ENCODE measurements at regions not wholly inside any gene's neighbourhood (a gene's known extent, or its start where the extent isn't known, plus 50 kb on each side); places are given as distances from the start of the nearest gene placed in this dataset.
A peak's percentile ranks its signal among the peaks of the same experiment; 100 is the strongest.

DNA sequence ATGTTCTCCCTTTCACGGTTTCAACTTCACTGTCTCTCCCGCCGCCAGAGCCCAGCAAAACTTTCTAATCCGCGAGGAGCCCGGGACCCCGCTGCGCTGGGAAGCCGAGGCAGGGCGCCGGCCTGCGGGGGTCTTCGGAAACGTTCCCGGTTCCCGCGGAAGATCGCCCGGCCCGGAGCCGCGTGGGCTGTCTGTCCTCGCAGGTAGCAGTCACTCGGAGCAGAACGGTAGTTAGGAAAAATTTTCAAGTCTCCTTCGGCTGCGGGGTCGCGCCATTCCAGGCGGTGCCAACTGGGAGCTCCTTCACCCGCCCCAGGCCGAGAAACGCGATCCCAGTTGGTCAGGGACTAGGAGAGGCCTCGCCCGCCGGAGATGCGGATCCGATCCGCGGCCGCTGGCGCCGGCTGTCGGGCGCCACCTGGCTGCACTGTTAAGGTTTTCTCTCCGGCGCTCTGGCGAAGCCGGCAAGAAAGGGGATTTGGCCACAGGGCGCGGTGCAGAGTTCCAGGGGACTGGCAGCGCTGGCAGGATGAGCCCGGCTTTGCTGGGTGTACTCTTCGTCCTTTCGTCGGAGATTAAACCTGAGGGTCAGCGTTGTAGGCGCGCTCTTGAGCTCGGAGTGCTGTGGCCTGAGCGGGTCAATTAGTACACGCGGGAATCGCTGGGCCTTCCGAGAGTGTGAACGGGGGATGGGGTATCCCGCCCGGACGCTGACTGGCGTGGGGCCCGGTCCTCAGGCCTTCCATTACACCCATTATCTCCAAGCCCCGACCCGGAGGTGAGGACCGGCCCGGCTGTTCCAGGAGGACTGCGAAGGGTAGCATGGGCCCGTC is 135.4 kb downstream of the KCNJ12 start:
- peak; percentile 71 for DNase-seq (ENCODE audit: low spot score)
- H3K9ac ChIP-seq (ENCODE audit: low read depth in 1 of 2, low read length in 2 of 2) = peak overlapping the region; percentile 1 to 53
- 5% methylated on average over 78 of the region's 78 CpGs for WGBS
- H3K27me3 ChIP-seq (ENCODE audit: control insufficient read depth in 4 of 4, insufficient read depth in 4 of 4, low read length in 3 of 4) = peaks cover 0 to 2% (median 0%) of the 10 kb centered on the region in 4 donors
- H3K9me3 ChIP-seq (ENCODE audit: control insufficient read depth in 4 of 4, low read length in 3 of 4) = no peaks in the 10 kb centered on the region
- TF ChIP-seq YY1 (IDR thresholded peaks at IDR 0.05) (no peak), RAD21 (IDR thresholded peaks at IDR 0.05) (peak; percentile 83 to 89), CTCF (IDR thresholded peaks at IDR 0.05; ENCODE audit: low read depth, low read length, missing input control) (peak; percentile 72)
- peaks cover 2 to 14% (median 11%) of the 10 kb centered on the region in 4 donors for H3K4me1 ChIP-seq (ENCODE audit: control insufficient read depth in 4 of 4, insufficient read depth in 4 of 4, low read length in 3 of 4)
- H3K4me3 ChIP-seq (ENCODE audit: low read depth in 1 of 3, low read length in 3 of 3) = peak overlapping the region; percentile 14 to 61 (median 57)
- no peaks in the 10 kb centered on the region for H3K36me3 ChIP-seq (ENCODE audit: control insufficient read depth in 4 of 4, insufficient read depth in 3 of 4, low read depth in 1 of 4, low read length in 3 of 4)
- no peak overlapping the region for H3K27ac ChIP-seq (ENCODE audit: low read depth in 1 of 2, low read length in 2 of 2)

DNA sequence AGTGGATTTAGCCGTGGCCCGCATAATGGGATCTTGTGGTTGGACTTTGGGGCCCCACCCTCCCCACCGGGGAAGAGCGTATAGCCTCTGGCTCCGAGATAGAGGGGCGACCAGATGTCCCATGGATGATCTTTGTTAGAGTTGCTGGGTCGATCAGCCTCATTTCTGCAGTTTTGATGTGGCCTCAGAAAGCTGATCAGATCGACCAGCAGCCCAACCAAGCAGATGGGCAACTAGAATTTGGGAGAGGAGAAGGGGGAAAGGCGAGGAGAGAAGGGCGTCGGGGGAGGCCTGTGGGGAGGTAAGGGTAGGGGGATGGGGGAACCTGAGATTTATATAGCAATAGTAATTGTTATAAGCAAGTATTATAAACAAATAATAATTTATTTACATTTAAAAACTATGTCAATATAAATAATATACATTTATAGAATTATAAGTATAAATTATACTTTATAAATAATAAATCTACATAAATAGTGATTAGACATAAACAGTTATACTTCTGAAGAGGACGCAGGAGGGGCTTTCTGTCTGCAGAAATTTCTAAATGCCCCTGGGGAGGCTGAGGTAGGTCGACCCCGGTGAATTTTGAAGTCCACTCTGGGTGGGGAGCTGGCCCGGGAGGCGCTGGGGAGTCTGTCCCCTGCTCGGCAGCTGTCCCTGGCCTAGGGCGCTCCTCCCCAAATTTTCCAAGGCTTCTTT is 136.3 kb downstream of the KCNJ12 start:
- no peak for DNase-seq (ENCODE audit: low spot score)
- peaks cover 0 to 2% (median 0%) of the 10 kb centered on the region in 4 donors for H3K27me3 ChIP-seq (ENCODE audit: control insufficient read depth in 4 of 4, insufficient read depth in 4 of 4, low read length in 3 of 4)
- no peaks in the 10 kb centered on the region for H3K9me3 ChIP-seq (ENCODE audit: control insufficient read depth in 4 of 4, low read length in 3 of 4)
- H3K4me1 ChIP-seq (ENCODE audit: control insufficient read depth in 4 of 4, insufficient read depth in 4 of 4, low read length in 3 of 4) = peaks cover 2 to 14% (median 11%) of the 10 kb centered on the region in 4 donors
- H3K4me3 ChIP-seq (ENCODE audit: low read depth in 1 of 3, low read length in 3 of 3) = no peak overlapping the region
- no peak overlapping the region for H3K27ac ChIP-seq (ENCODE audit: low read depth in 1 of 2, low read length in 2 of 2)
- WGBS = 54% methylated on average over 17 of the region's 18 CpGs
- TF ChIP-seq ATF3 (IDR thresholded peaks at IDR 0.05) = no peak
- no peak for TF ChIP-seq FOXA1 (IDR thresholded peaks at IDR 0.05)
- no peak for TF ChIP-seq TAF1 (conservative IDR thresholded peaks at IDR 0.05)
- no peak for TF ChIP-seq HNF4G (IDR thresholded peaks at IDR 0.05)
- TF ChIP-seq EGR1 (IDR thresholded peaks at IDR 0.05; ENCODE audit: low read depth in 2 of 2) = no peak
- TF ChIP-seq, protein P1, sequence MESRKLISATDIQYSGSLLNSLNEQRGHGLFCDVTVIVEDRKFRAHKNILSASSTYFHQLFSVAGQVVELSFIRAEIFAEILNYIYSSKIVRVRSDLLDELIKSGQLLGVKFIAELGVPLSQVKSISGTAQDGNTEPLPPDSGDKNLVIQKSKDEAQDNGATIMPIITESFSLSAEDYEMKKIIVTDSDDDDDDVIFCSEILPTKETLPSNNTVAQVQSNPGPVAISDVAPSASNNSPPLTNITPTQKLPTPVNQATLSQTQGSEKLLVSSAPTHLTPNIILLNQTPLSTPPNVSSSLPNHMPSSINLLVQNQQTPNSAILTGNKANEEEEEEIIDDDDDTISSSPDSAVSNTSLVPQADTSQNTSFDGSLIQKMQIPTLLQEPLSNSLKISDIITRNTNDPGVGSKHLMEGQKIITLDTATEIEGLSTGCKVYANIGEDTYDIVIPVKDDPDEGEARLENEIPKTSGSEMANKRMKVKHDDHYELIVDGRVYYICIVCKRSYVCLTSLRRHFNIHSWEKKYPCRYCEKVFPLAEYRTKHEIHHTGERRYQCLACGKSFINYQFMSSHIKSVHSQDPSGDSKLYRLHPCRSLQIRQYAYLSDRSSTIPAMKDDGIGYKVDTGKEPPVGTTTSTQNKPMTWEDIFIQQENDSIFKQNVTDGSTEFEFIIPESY (IDR thresholded peaks at IDR 0.05) = no peak
- no peak for TF ChIP-seq RAD21 (IDR thresholded peaks at IDR 0.05)
- TF ChIP-seq, protein P2, sequence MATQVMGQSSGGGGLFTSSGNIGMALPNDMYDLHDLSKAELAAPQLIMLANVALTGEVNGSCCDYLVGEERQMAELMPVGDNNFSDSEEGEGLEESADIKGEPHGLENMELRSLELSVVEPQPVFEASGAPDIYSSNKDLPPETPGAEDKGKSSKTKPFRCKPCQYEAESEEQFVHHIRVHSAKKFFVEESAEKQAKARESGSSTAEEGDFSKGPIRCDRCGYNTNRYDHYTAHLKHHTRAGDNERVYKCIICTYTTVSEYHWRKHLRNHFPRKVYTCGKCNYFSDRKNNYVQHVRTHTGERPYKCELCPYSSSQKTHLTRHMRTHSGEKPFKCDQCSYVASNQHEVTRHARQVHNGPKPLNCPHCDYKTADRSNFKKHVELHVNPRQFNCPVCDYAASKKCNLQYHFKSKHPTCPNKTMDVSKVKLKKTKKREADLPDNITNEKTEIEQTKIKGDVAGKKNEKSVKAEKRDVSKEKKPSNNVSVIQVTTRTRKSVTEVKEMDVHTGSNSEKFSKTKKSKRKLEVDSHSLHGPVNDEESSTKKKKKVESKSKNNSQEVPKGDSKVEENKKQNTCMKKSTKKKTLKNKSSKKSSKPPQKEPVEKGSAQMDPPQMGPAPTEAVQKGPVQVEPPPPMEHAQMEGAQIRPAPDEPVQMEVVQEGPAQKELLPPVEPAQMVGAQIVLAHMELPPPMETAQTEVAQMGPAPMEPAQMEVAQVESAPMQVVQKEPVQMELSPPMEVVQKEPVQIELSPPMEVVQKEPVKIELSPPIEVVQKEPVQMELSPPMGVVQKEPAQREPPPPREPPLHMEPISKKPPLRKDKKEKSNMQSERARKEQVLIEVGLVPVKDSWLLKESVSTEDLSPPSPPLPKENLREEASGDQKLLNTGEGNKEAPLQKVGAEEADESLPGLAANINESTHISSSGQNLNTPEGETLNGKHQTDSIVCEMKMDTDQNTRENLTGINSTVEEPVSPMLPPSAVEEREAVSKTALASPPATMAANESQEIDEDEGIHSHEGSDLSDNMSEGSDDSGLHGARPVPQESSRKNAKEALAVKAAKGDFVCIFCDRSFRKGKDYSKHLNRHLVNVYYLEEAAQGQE (IDR thresholded peaks at IDR 0.05) = no peak
- no peak for TF ChIP-seq MAX (IDR thresholded peaks at IDR 0.05)
- TF ChIP-seq HNF4A (conservative IDR thresholded peaks at IDR 0.05) = no peak
- TF ChIP-seq FOXA2 (IDR thresholded peaks at IDR 0.05) = no peak
- TF ChIP-seq NR2F2 (IDR thresholded peaks at IDR 0.05) = no peak
- no peak overlapping the region for H3K9ac ChIP-seq (ENCODE audit: low read depth in 1 of 2, low read length in 2 of 2)
- no peaks in the 10 kb centered on the region for H3K36me3 ChIP-seq (ENCODE audit: control insufficient read depth in 4 of 4, insufficient read depth in 3 of 4, low read depth in 1 of 4, low read length in 3 of 4)
